Inflammatory macrophage treated with lipopolysaccharide for 1 hour (primary cell): ENCODE measurements at regions not wholly inside any gene's neighbourhood (a gene's known extent, or its start where the extent isn't known, plus 50 kb on each side); places are given as distances from the start of the nearest gene placed in this dataset.

Experiments used
- DNase-seq, 2 donors: peaks; one replicate each; pipeline ENCODE4 v3.0.0-alpha.2; 2020 to 2022

DNA sequence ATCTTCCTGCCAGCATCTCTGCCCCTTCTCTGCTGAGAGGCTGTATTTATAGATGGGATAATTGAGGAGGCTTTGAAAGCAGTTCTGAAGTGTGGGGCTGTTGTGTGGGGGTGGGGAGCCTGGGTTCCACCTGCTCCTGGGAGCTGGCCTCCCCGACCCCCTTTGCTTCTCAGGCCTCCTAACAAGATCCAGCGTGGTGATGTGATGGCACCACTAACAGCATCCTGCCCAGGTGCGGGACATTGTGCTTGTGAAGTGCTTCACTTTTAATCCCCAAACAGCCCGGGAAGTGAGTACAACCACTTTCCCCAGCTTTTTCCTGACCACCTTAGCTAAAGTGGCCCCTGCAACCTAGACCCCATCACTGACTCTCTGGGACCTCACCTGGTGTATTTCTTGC is 95.1 kb upstream of the NRXN3 start:
- no peak for DNase-seq

DNA sequence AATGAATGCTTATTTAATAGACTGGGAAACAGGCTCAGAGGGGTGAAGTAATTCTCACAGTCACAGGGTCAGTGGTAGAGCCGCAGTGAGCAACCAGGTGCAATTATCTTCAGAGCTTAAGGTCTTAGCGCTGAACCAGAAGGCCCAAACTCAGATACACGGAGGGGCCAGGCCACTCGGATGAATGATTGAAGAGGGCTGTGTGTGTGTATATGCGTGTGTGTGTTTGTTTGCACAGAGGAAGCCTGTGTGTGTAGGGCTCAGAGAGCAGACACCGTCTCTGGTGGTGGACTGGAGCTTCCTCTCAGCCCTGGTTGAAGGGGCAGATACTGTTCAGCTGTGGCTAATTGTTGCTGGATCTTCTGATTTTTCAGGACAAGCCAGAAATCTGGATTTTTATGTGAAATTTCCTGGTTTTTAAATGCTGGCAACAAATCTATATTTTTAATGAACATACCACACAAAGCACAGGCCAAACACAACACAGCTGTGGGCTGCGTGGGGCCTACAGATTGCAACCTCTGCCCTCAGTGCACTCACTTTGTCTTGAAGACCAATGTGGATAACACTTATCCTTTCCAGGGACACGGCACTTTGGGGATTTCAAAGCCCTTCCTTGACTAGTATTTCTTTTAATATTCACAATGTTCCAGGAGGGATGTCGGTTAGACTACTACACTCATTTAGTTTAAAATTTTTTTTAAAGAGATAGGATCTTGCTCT is 94.5 kb upstream of the NRXN3 start:
- no peak for DNase-seq

DNA sequence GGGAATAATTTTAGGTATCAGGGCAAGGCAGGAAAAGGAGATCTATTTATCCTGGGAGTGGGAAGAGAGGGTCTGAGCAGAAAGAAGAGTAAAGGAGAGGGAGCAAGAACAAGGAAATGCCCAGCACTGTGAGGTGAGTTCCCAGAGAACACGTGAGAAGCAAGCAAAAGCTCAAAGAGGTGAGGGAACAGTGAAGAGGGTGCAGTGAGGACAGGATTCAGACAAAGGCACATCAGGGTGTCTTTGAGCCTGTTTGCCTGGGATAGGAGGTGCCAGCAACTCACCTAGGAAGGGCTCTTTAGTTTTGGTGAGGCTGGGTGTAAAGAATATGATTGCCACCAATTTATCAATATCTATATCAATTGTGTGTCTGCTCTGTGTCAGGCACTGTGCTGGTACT is 88.9 kb upstream of the NRXN3 start:
- DNase-seq: no peak

DNA sequence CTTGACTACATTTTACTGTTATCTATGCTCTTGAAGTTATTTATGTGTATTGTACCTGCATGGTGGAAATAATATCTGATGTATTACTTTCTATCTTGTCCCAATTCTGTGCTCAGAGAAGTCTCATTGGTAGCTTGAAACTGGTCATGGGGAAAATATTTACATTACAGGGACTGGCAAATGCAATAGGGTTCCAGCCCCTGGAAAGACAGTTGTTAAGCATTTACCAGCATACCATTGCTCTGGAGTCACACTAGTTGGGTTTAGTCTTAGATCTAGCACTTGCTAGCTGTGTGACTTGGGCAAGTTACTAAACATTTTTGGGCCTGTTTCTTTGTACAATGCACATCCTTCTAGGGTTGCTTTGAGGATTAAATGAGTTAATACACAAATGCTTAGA is 86.3 kb upstream of the NRXN3 start:
- DNase-seq: no peak

DNA sequence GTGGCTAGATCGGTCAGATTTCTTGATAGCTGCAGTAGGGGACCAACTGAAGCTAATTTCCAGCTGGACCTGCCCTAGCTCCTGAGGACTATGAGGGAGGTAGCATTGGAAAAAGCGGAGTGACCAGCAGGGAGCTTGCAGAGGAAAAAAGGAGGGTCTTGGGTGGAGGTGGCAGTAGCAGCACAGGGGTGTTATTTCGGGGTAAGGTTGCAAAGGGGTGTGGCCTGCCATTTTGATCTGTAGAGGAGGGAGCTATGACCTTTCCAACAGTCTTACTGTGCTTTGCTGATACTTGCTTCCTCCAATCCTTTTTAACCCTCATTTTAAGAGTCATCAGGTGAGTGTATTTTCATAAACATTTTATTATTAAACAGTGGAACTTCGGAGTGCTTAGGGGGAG is 83.8 kb upstream of the NRXN3 start:
- DNase-seq: no peak

DNA sequence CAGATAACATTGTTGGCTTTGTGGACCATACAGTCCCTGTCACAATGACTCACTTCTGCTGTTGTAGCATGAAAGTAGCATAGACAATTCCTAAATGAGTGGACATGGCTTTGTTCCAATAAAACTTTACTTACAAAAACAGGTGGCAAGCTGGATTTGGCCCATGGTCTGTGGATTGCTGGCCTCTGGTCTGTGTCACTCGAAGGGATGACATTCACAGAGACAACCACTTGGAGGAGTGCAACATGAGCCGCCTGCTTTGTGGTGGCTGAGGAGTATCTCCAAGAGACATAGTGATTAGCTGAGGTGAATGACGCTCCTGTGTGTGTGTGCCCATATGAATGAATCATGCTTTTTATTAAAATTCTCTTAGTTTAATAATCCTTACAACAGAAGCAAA is 81.3 kb upstream of the NRXN3 start:
- DNase-seq: no peak

DNA sequence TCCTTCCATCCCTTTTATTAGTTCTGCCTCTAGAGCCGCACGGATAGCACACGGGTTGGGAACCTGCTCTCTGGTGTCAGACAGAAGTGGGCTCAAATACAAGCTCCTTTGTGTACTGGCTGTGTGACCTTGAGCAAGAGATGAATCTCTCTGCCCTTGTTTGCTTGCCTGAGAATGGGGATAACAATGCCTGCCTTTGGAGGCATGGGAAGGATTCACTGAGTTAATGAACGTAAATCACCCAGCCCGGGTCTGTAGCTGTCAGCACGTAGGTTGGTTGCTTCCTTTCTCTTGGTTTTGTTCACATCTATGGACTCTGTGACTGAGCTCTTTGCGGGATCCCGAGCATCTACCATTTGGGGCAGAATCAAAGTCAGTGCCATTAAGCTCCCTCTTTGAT is 79.3 kb upstream of the NRXN3 start:
- DNase-seq: no peak

DNA sequence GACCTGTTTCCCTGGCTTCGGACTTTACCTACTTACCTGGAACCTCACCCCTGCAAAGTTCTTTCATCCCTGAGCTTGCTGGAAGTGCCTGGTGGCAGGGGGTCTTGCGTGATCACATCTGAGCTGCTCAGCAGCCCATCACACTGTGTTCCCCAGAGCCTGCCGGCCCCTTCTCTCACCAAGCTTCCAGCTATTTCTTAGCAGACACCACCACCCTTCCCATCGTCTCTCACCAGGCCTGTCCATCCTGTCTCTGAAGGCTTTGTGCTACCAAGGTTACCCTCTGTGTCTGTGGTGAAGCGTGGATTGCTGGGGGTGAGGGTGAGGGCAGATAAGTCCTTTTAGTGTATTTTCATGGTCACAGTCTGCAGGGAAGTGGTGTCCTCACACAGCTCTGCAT is 78.8 kb upstream of the NRXN3 start:
- no peak for DNase-seq

DNA sequence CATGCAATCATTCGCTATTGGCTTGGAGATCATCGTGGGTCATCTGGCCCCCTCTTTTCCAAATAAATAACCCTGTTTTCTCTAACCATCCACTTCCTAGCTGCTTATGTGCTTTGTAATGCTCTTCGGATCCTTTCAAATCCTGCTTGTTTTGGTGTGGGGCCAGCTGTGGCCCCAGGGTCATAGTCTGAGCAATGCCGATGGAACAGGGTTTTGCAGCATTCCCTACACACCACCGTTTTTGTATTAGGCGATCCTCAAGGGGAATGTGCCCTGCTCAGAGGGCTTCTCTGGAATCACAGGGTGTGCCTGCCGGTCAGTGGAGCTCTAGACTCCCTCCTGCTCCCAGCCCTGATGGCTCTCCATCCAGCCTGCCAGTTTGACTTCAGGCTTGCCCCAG is 78.1 kb upstream of the NRXN3 start:
- no peak for DNase-seq

DNA sequence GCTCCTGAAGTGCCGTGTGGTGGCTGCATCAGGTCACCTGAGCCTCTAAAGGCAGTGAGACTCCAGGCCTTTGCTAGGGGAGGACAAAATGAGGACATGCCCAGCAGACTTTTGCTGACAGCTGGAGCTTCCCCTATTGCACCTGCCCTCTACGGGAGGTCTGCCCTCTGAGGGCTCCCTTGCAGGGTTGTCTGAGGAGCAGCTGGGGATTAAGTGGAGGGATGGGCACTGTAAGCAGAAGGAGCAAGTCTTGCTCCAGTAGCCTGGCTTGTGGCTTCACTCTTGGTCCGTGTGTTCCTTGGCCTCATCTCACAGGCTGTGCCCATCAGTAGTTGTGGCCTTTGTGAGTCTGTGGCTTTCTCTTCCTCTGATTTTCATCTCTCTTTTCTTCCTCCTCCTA is 66.9 kb upstream of the NRXN3 start:
- no peak for DNase-seq

DNA sequence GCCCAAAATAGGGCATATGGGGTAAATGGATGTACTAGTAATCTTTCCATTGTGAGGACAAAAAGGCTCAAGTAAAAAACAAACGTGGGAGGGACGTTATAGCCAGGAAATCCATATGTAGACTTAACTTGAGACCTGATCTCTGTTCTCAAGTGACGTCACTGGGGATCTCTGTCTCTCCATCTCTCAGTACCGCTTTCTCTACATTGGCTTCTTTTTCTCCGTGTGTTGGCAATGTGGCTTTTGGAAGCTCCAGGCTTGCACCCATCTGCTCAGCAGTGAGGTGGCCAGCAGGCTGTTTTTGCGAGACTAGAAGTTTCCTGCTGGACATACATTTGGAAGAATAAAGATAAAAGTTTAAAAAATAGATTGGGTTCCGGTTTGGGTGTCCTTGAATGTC is 66.0 kb upstream of the NRXN3 start:
- no peak for DNase-seq

DNA sequence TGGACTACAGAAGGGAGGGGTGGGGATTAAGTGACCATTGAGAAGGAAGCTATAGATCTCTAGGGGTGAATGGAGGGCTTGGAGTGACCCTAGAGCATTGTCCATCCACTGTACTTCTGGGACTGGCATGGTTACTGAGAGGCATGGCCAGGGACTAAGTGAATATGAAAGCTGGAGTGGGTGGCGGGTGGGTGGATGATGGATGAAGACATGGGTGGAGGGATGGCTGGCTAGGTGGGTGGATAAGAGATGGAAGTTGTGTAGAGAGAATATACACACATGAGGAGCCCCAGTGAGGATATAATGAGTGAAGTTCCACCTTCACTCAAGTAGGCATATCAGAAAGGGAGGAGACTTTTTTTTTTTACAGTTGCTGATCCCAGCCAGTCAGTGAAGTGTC is 65.5 kb upstream of the NRXN3 start:
- DNase-seq: no peak

DNA sequence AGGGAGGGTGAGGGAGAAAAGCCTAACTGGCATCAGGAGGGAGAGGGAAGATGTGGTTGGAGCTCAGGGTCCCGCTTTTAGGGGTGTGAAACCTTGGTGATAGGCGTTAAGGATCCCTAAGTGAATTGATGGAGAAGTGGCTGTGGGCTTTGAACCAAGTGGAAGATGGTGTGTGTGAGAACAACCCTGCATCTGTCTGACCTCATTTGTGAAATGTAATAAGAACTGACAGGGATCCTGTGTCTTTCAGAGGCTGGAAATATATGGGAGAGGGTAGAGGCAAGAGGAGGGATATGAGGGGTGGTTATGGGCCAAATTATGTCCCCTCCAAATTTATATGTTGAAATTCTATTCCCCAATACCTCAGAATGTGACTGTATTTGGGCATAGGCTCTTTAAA is 63.8 kb upstream of the NRXN3 start:
- no peak for DNase-seq

DNA sequence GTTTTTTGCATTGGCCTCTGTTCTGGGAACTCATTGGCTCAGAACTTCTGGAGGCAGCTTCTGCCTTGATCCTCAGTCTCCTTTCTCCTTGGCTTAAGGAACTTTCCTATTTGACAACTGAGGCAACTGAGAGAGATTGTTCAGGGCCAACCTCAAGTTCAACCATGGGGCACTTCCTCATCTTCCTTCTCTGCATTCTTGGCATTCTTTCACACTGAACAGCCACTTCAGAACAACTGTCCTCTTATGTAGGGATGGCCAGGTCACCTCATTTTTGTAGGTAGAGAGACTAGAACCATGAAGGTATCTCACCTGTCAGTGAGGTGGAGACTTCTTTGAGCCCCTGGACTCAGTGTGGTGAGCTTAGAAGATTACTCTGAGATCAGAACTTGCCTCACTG is 63.0 kb upstream of the NRXN3 start:
- DNase-seq: no peak

DNA sequence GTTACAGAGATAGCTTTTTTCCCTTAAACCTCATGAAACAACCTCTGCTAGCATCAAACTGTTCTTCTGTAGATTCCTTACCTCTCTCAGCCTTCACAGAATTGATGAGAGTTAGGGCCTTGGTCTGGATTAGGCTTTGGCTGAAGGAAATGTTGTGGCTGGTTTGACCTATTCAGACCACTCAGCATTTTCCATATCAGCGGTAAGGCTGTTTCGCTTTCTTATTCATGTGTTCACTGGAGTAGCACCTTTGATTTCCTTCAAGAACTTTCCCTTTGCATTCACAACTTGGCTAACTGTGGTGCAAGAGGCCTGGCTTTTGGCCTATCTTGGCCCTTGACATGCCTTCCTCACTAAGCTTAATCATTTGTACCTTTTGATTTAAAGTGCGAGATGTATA is 50.7 kb upstream of the NRXN3 start:
- no peak for DNase-seq
